ENCODE measurements at regions not wholly inside any gene's neighbourhood (a gene's known extent, or its start where the extent isn't known, plus 50 kb on each side); places are given as distances from the start of the nearest gene placed in this dataset.

DNA sequence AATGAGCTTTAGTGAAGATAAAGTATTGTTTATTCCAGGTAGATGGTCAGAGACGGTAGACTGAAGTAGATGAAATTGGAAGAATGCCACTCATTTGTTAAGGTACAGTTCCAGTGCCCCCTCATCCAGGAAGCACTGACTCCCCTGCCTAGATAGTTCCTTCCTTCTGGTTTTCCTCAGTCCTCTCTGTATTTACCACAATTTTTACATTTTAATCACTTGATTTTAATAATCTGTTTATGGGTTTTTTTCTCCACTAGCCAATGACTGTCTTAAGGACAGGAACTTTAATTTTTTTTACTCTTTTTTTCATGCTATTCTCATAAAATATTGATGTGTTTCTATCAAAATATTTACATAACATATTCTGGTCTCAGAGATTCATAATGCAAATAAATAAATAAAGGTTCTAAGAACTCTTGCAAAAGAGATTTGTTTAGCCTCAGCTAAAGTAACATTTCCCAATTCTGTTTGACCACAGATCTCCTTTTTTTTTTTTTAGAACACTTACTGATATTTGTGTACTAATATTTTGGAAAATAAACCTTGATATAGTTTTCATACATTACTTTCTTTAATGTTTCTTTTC is 651.6 kb downstream of the PLPP3 start:
- TF ChIP-seq NFIC (IDR thresholded peaks at IDR 0.05) (no peak), FOXM1 (IDR thresholded peaks at IDR 0.05; ENCODE audit: borderline replicate concordance, low read depth) (no peak), TAF1 (IDR thresholded peaks at IDR 0.05; ENCODE audit: low read depth) (no peak), EP300 (IDR thresholded peaks at IDR 0.05; ENCODE audit: borderline replicate concordance) (no peak)
- TF ChIP-seq, protein P1, sequence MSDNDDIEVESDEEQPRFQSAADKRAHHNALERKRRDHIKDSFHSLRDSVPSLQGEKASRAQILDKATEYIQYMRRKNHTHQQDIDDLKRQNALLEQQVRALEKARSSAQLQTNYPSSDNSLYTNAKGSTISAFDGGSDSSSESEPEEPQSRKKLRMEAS (IDR thresholded peaks at IDR 0.05): no peak

DNA sequence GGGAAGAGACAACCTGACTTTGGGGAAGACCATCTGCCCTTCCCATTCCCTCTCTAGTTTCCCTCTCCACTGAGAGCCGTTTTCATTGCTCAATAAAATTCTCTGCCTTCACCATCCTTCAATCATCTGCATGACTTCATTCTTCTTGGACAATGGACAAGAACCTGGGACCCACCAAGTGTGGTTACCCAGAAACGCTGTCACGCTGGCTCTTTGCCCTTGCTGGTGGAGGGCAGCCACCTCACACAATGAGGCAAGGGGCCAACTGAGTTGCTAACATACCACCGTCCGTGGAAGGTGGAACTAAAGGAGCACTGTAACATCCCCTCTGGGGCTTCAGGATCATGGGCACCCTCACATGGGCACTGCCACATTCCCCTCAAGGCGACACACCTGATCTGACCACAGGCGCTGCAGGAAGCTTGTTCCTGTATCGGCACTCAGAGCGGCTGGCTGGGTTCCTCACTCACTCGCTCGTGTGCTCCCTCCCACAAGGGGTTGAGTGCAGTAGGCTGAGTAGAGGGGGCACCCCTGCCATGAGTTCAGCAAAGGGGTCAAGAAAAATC is 652.4 kb downstream of the PLPP3 start:
- TF ChIP-seq EGR1 (IDR thresholded peaks at IDR 0.05): no peak
- TF ChIP-seq TEAD4 (IDR thresholded peaks at IDR 0.05): no peak
- no peak for TF ChIP-seq TAF1 (IDR thresholded peaks at IDR 0.05; ENCODE audit: low read depth)
- TF ChIP-seq TCF12 (IDR thresholded peaks at IDR 0.05; ENCODE audit: low read depth): no peak
- TF ChIP-seq, protein P2, sequence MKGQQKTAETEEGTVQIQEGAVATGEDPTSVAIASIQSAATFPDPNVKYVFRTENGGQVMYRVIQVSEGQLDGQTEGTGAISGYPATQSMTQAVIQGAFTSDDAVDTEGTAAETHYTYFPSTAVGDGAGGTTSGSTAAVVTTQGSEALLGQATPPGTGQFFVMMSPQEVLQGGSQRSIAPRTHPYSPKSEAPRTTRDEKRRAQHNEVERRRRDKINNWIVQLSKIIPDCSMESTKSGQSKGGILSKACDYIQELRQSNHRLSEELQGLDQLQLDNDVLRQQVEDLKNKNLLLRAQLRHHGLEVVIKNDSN (IDR thresholded peaks at IDR 0.05): no peak
- TF ChIP-seq, protein P3, sequence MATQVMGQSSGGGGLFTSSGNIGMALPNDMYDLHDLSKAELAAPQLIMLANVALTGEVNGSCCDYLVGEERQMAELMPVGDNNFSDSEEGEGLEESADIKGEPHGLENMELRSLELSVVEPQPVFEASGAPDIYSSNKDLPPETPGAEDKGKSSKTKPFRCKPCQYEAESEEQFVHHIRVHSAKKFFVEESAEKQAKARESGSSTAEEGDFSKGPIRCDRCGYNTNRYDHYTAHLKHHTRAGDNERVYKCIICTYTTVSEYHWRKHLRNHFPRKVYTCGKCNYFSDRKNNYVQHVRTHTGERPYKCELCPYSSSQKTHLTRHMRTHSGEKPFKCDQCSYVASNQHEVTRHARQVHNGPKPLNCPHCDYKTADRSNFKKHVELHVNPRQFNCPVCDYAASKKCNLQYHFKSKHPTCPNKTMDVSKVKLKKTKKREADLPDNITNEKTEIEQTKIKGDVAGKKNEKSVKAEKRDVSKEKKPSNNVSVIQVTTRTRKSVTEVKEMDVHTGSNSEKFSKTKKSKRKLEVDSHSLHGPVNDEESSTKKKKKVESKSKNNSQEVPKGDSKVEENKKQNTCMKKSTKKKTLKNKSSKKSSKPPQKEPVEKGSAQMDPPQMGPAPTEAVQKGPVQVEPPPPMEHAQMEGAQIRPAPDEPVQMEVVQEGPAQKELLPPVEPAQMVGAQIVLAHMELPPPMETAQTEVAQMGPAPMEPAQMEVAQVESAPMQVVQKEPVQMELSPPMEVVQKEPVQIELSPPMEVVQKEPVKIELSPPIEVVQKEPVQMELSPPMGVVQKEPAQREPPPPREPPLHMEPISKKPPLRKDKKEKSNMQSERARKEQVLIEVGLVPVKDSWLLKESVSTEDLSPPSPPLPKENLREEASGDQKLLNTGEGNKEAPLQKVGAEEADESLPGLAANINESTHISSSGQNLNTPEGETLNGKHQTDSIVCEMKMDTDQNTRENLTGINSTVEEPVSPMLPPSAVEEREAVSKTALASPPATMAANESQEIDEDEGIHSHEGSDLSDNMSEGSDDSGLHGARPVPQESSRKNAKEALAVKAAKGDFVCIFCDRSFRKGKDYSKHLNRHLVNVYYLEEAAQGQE (IDR thresholded peaks at IDR 0.05; ENCODE audit: low read depth): no peak
- no peak for TF ChIP-seq CEBPB (IDR thresholded peaks at IDR 0.05)
- no peak for TF ChIP-seq NFIC (IDR thresholded peaks at IDR 0.05)
- TF ChIP-seq CREB1 (IDR thresholded peaks at IDR 0.05; ENCODE audit: low read depth): no peak
- no peak for TF ChIP-seq ZBTB7A (IDR thresholded peaks at IDR 0.05; ENCODE audit: low read depth)
- TF ChIP-seq, protein P1 (IDR thresholded peaks at IDR 0.05): no peak
- no peak for TF ChIP-seq FOXM1 (IDR thresholded peaks at IDR 0.05; ENCODE audit: borderline replicate concordance, low read depth)

DNA sequence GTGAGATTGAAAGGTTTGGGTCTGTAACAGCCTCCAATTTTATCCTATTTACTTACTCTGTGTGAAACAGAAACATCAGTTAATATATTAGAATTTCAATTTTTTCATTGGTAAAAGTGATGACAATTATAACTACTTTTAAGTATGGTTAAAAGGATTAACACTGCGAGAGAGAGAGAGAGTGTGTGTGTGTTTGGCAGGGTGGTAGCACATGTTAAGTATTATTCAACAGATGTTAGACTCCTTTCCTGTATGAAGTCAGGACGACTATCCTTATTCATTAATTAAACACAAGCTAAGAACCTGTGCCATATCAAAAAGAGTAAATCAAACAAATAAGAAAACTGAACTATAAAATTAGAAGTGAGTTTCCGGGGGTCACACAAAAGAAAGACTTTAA is 662.5 kb downstream of the PLPP3 start:
- no peak for TF ChIP-seq TCF12 (IDR thresholded peaks at IDR 0.05; ENCODE audit: low read depth)
- TF ChIP-seq, protein P1 (IDR thresholded peaks at IDR 0.05): no peak
- TF ChIP-seq, protein P3 (IDR thresholded peaks at IDR 0.05; ENCODE audit: low read depth): no peak
- no peak for TF ChIP-seq CEBPB (IDR thresholded peaks at IDR 0.05)
- TF ChIP-seq YY1 (IDR thresholded peaks at IDR 0.05; ENCODE audit: low read depth): no peak
- TF ChIP-seq, protein P2 (IDR thresholded peaks at IDR 0.05): no peak
- TF ChIP-seq EP300 (IDR thresholded peaks at IDR 0.05; ENCODE audit: borderline replicate concordance): no peak
- no peak for TF ChIP-seq EGR1 (IDR thresholded peaks at IDR 0.05)
- no peak for TF ChIP-seq RAD21 (IDR thresholded peaks at IDR 0.05; ENCODE audit: low read depth)
- TF ChIP-seq TEAD4 (IDR thresholded peaks at IDR 0.05): no peak
- no peak for TF ChIP-seq ZBTB7A (IDR thresholded peaks at IDR 0.05; ENCODE audit: low read depth)
- TF ChIP-seq NFIC (IDR thresholded peaks at IDR 0.05): no peak
- no peak for TF ChIP-seq CREB1 (IDR thresholded peaks at IDR 0.05; ENCODE audit: low read depth)
- TF ChIP-seq TAF1 (IDR thresholded peaks at IDR 0.05; ENCODE audit: low read depth): no peak
- no peak for TF ChIP-seq FOXM1 (IDR thresholded peaks at IDR 0.05; ENCODE audit: borderline replicate concordance, low read depth)

DNA sequence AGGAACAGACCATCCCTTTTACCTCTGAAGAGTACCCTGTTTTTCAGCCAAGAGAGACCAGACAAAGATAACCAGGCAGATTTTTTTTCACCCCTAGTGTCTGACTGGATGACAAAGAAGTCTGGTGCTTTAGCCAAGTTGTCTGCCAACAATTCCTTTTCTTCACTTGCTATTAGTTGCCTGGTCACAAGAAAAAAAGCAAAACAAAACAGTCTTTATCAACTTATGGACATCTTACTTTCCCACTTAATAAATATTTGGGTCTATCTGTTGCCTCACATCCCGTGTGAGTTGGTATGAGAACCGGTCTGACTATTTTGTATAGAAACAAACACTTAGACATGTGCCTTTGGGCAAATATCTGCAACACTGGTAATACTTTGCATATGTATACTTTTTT is 662.9 kb downstream of the PLPP3 start:
- TF ChIP-seq, protein P1 (IDR thresholded peaks at IDR 0.05): no peak

DNA sequence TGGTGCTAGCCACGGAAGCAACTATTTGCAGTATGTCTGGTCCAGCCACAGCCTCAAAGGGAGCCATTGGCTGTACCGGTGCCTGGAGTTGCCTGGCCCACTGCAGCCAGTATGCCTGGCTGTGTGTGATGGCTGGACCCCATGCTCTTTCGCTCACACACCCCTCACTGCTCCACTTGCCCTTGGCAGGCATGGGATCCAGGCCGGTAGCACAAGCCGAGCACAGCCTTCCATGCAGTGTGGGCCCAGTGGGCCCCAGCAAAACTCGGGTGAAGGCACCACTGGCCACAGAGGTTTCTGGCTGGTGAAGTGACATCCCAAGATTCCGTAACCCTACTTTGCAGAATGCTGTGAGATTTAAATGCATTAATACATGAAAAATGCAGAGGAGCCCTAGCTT is 665.8 kb downstream of the PLPP3 start:
- no peak for TF ChIP-seq CEBPB (IDR thresholded peaks at IDR 0.05)
- TF ChIP-seq, protein P2 (IDR thresholded peaks at IDR 0.05): no peak
- no peak for TF ChIP-seq EP300 (IDR thresholded peaks at IDR 0.05; ENCODE audit: borderline replicate concordance)

DNA sequence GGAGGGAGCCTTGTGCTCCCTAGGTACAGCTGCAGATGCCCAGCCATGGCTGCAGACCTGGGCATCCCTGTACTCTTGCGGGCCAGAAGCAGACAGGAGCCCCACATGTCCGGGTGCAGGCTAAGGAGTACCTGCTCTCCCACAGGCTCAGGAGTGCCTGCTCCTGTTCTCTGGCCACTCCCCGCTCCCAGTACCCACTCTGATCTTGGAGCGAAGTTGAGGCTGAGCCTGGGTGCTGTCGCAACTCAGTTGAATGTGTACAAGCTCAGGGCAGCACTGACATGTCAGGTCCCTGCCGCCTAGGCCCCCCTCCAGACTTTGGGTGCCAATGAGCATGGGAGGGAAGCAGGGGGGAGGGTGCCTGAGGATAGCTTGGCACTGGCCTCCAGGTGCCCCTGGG is 666.9 kb downstream of the PLPP3 start:
- TF ChIP-seq TCF12 (IDR thresholded peaks at IDR 0.05; ENCODE audit: low read depth): no peak
- no peak for TF ChIP-seq EGR1 (IDR thresholded peaks at IDR 0.05)
- TF ChIP-seq NFIC (IDR thresholded peaks at IDR 0.05): no peak
- no peak for TF ChIP-seq YY1 (IDR thresholded peaks at IDR 0.05; ENCODE audit: low read depth)
